GM18507 (cell line): ENCODE measurements at regions not wholly inside any gene's neighbourhood (a gene's known extent, or its start where the extent isn't known, plus 50 kb on each side); places are given as distances from the start of the nearest gene placed in this dataset.

Experiments used
- DNase-seq: peaks from one replicate; pipeline ENCODE4 v3.0.0; 2011; ENCODE audit warnings: low read depth; ENCODE audit not compliant: insufficient read length; ENCODE audit errors: extremely low spot score
- FAIRE-seq: peaks from 2 replicates; lab custom pipeline; 2011; peaks lifted over from hg19 to GRCh38; lab: Jason Lieb, UNC

- FAIRE-seq (no peak), DNase-seq (no peak)
These were observed 247.7 kb upstream of the RFX3 start for GRCh38 chr9:3773362-3774060.

GRCh38 chr9:3769646-3770045 lies 243.8 kb upstream of the RFX3 start:
- DNase-seq (no peak), FAIRE-seq (no peak)

DNA sequence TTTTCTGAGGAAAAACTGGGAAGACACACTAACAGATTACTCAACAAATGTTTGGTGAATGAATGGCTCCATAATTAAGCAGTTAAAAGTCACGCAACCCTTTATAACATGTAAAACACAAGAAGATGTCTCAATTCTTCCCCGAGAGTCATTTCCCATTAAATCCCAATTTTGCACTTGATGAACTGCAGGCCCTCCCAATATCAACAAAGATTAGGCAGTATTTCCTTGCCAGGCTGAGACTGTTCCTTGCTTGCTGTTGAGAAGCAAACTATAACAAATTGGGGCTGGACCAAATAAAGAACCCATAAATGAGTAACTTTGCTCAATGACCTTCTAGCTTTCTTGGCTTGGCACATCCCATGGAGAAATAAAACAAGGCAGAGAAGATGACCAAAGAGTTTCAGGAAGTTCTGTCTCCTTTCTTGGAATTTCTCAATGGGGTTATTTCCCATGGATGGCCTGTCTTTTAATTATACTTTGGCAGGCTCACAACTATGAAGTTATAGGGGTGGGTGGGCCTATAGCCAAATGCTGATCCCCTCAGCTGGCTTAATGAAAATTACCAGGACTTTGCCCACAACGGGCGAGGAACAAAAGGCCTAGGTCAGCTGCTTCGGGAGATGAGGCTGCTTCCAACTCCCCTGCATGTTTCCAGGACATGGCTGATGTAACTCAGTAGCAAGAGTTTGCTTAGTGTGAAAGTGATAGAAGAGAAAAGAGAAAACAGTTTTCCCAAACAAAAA lies 243.1 kb upstream of the RFX3 start:
- DNase-seq: no peak
- no peak for FAIRE-seq

DNA sequence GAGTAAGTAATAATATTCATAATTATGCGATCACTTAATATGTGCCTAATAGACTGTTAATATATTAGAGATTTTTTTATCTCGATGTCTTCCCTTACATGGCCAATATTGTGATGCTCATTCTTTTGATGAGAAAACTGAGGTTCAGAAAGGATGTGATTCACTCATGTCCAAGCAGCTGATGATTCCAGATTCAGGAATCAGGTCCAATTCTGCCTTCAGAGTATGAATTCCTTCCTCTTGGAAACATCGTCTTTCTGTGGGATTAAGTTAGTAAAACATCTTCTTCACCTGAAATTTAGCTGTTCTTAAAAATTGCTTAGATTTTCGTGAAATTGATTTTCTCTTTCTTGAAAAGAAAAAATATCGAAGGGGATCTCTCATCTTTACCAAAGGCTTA lies 242.5 kb upstream of the RFX3 start:
- no peak for DNase-seq
- no peak for FAIRE-seq

- FAIRE-seq: no peak
- DNase-seq: no peak
These were observed 236.3 kb upstream of the RFX3 start for GRCh38 chr9:3762076-3762475.

- FAIRE-seq (no peak), DNase-seq (no peak)
These were observed 234.2 kb upstream of the RFX3 start for GRCh38 chr9:3760031-3760430.

GRCh38 chr9:3758816-3759576 lies 233.2 kb upstream of the RFX3 start:
- DNase-seq: no peak

GRCh38 chr9:3756071-3756470 lies 230.3 kb upstream of the RFX3 start:
- DNase-seq: no peak
- no peak for FAIRE-seq

More at GRCh38 chr9:3758816-3759576, 233.2 kb upstream of the RFX3 start:
- no peak for FAIRE-seq

DNA sequence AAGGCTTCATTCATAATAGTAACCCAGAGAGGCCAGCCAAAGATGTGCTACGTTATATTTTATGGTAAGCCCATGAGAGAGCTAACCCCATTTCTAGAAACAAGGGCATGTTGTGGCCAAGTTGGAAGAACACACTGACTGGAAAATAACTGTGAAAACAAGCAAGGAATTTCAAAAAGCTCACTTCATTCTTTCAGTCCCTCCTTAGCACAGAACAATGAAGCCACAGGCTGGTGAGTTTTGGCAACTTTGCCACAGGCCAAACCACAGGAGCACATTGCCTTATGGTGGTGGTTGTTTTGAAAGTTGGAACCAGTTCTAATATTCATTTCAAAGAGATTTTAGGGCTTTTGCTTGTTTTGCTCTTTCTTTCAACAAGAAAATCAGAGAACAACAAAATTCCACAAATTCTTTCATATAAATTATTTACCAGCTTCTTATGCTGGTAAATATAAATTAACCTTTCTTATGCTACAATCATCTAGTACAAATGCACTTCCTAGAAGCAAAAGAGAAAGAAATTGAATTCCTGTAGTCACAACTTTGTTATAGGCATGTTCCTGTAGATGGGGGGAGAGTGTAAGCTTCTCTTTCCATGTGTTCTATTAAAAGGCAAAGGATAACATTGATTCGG lies 225.4 kb upstream of the RFX3 start:
- FAIRE-seq (no peak), DNase-seq (no peak)

DNA sequence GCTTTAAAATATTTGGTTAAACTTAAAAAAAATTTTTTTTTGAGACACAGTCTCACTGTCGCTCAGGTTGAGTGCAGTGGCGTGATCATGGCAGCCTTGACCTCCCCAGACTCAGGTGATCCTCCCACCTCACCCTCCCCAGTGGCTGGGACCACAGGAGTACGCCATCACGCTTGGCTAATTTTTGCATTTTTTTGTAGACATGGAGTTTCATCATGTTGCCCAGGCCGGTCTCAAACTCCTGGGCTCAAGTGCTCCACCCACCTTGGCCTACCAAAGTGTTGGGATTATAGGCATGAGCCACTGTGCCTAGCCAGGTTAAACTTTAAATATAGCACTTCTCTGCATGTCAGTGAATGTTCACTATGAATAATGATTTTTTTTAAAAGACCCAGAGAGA lies 224.5 kb upstream of the RFX3 start:
- no peak for FAIRE-seq

GRCh38 chr9:3746296-3747275 lies 220.8 kb upstream of the RFX3 start:
- FAIRE-seq (no peak), DNase-seq (no peak)

More for the DNA sequence above, 224.5 kb upstream of the RFX3 start:
- DNase-seq: no peak

DNA sequence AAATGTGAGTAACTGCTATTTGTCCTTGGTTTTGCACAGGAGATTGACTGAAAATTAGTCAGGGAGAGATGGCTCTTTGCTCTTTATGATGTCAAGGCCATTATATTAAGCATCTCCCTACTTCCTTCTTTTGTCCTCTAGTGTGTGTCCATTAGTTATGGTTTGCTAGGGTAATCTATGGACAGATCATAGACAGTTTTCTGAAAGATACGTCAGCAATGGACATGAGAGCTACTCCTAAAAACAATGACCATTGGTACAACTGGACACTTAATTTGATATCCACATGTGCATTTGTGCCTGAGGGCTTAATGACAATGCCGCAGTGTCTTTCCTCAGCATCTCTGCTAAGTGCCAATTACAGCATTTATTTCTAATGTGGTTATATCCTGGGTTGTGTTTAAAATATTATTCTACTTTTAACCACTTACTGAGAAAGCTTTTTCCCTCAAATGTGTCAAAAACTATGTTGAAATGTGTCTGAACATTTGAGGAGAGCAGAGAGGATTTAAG lies 218.2 kb upstream of the RFX3 start:
- no peak for DNase-seq
- no peak for FAIRE-seq

DNA sequence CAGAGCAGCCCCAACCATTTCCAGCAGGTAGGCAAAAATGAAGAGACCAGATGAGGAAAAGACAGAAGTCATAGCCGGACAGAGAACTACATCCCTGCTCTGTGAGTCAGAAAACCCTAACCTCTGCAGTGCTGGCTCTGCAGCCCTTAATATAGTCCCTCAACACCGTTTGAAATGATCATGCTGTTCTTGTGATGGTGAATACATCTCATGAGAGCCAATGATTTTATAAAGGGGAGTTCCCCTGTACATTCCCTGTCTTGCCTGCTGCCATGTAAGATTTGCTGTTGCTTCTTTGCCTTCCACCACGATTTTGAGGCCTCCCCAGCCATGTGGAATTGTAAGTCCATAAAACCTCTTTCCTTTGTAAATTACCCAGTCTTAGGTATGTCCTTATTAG lies 216.8 kb upstream of the RFX3 start:
- DNase-seq (no peak), FAIRE-seq (no peak)

DNA sequence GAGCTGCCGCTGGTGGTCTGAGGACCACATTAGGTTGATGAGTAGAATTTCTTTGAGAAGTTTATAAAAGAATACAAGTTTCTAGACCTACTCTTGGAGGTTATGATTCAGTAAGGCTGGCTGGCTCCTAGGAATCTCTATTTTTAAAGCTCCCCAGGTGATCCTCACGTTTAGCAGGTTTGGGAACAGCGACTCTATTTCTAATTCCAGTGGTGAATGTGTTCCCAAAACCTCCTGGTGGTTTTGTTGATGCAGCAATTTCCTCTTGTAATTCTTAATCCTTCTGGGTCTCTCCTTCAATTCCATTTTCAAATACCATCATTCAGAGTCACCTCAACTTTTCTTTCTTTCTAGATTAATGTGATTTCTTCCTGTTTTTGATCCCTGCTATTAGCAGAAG lies 215.9 kb upstream of the RFX3 start:
- DNase-seq (no peak), FAIRE-seq (no peak)

DNA sequence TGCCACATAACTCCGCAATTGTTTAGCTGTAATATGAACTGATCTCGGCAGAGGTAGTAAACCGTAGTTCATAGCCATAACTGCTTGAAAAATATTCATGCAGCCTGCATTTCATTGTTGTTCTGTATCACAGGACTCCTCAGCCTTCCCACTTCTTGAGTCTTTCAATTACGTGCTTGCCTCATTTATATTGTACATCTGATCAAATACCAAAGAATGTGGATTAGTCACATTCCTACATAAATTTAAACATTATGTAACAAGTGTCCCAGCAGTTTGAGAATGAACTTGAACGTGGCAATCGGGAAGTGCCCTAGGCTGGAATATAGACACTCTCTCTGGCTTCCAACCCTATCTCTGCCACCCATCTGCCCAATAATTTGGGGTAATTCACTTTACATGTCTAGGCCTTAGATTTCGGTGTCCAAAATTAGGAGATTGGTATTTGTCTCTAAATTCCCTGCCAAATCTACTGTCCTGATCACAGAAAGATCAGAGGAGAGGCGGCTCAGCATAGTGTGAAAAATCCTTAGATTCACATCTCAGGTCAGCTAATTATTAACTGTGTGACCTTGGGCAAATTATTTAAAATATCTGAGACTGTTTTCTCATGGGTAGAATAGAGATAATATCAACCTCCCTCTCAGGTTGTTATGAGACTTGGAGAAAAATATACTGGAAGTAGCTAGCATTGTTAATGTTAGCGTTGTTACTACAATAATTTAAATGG lies 215.1 kb upstream of the RFX3 start:
- FAIRE-seq (no peak), DNase-seq (no peak)

GRCh38 chr9:3736161-3736560 lies 210.4 kb upstream of the RFX3 start:
- DNase-seq (no peak), FAIRE-seq (no peak)

DNA sequence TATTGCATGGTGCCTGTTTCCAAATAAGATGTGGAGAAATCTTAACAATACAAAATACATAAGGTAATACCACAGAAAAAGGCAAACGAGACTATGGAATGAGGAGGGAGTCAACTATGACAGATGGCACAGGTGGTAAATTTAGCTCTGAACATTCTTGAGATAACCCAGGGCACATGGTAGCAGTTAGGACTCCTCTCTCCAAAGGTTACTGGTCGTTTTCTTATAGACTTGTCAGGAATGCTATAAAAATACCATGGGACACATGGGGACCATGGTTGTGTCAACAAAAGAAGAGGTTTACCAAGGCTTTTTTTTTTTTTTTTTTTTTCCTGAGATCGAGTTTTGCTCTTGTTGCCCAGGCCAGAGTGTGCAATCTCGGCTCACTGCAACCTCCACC lies 209.4 kb upstream of the RFX3 start:
- FAIRE-seq (no peak), DNase-seq (no peak)
